ENCODE measurements at regions not wholly inside any gene's neighbourhood (a gene's known extent, or its start where the extent isn't known, plus 50 kb on each side); places are given as distances from the start of the nearest gene placed in this dataset.

DNA sequence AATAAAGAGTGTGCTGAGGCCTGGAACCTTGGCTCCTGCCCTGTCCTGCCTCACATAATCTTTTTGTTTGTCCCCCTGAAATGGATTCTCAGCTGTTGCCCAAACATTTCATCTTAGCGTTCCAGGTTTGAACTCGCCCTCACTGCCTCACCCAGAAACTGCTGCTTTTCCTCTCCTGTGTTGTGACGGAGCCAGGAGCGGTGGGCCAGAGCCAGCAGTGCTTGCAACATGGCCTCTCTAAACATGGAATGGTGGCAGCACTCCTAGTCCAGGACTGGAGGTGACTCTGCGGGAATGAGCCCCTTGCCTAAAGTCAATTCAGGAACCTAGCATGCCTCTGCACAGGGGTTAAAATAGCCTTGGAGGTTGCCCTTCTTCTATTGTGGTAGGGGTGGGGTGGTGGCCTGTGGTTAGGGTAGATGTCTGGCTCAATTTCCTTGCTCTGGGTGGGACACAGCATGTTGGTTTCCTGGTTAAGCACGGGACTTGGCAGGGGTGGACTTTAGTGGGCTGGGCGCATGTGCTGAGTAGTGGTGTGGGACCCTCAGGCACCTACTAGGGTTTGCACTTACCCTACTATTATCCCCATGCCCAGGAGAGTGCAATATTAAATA, 101.6 kb downstream of the SLC25A46 start:
- ATAC-seq (ENCODE audit: low read depth), result no peak; the same call in 2 of the 3 replicates
- TF ChIP-seq, protein P1, sequence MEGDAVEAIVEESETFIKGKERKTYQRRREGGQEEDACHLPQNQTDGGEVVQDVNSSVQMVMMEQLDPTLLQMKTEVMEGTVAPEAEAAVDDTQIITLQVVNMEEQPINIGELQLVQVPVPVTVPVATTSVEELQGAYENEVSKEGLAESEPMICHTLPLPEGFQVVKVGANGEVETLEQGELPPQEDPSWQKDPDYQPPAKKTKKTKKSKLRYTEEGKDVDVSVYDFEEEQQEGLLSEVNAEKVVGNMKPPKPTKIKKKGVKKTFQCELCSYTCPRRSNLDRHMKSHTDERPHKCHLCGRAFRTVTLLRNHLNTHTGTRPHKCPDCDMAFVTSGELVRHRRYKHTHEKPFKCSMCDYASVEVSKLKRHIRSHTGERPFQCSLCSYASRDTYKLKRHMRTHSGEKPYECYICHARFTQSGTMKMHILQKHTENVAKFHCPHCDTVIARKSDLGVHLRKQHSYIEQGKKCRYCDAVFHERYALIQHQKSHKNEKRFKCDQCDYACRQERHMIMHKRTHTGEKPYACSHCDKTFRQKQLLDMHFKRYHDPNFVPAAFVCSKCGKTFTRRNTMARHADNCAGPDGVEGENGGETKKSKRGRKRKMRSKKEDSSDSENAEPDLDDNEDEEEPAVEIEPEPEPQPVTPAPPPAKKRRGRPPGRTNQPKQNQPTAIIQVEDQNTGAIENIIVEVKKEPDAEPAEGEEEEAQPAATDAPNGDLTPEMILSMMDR (IDR thresholded peaks at IDR 0.05; ENCODE audit: poor library complexity, severe bottlenecking), result no peak

DNA sequence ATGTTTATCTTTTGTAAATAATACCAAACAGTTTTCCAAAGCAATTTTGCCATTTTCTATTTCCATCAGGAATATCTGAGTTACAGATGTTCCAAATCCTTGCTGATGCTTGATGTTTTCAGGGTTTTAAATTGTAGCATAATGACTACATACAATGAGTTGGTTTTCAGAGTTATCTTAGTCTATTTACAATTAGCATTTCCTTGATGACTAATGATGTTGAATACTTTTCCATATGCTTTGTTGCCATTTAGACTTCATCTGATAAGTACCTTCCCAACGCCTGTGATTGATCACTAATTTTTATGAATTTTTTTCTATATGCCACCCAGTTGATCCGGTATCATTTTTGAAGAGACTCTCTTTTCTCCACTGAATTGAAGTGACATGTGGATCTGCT, 102.3 kb downstream of the SLC25A46 start:
- peaks cover 10% of the 10 kb centered on the region for H3K4me1 ChIP-seq (ENCODE audit: insufficient read depth, poor library complexity, severe bottlenecking)
- no peaks in the 10 kb centered on the region for H3K9me3 ChIP-seq (ENCODE audit: severe bottlenecking)
- DNase-seq (ENCODE audit: low spot score), result no peak
- H3K36me3 ChIP-seq (ENCODE audit: low read depth), result no peaks in the 10 kb centered on the region
- no peaks in the 10 kb centered on the region for H3K27me3 ChIP-seq (ENCODE audit: insufficient read depth, poor library complexity, severe bottlenecking)
- TF ChIP-seq, protein P1 (IDR thresholded peaks at IDR 0.05; ENCODE audit: poor library complexity, severe bottlenecking), result no peak
- ATAC-seq (ENCODE audit: low read depth), result peak; percentile 51
- H3K4me3 ChIP-seq (ENCODE audit: severe bottlenecking), result no peak overlapping the region
- H3K27ac ChIP-seq (ENCODE audit: poor library complexity, severe bottlenecking), result no peak overlapping the region

More for the DNA sequence above, 101.6 kb downstream of the SLC25A46 start:
- DNase-seq (ENCODE audit: low spot score), result peak; percentile 42
- Histone ChIP-seq H3K27me3 (ENCODE audit: insufficient read depth, poor library complexity, severe bottlenecking) (no peaks in the 10 kb centered on the region), H3K36me3 (ENCODE audit: low read depth) (no peaks in the 10 kb centered on the region), H3K4me1 (ENCODE audit: insufficient read depth, poor library complexity, severe bottlenecking) (peaks cover 10% of the 10 kb centered on the region), H3K4me3 (ENCODE audit: severe bottlenecking) (no peak overlapping the region), H3K27ac (ENCODE audit: poor library complexity, severe bottlenecking) (no peak overlapping the region), H3K9me3 (ENCODE audit: severe bottlenecking) (no peaks in the 10 kb centered on the region)

DNA sequence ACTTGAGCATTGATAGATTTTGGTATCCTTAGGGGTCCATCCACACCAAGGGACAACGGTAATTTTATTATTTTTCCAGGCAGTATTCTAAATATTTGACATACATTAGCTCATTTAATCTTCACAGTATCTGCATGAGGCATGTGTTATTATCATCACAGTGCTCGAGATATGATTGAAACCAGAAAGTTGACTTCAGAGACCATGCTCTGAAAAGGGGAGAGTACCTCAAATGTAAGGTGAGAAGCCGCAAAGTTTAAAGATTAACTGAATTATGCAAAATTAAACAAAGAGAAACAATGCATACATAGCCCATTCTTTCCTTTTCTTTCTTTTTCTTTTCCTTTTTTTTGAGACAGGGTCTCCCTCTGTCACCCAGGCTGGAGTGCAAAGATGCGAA, 104.1 kb downstream of the SLC25A46 start:
- ATAC-seq (ENCODE audit: low read depth) (no peak), DNase-seq (ENCODE audit: low spot score) (no peak)
- H3K27me3 ChIP-seq (ENCODE audit: insufficient read depth, poor library complexity, severe bottlenecking), result no peaks in the 10 kb centered on the region
- TF ChIP-seq, protein P1 (IDR thresholded peaks at IDR 0.05; ENCODE audit: poor library complexity, severe bottlenecking), result no peak
- H3K27ac ChIP-seq (ENCODE audit: poor library complexity, severe bottlenecking), result no peak overlapping the region
- H3K4me3 ChIP-seq (ENCODE audit: severe bottlenecking), result no peak overlapping the region
- H3K36me3 ChIP-seq (ENCODE audit: low read depth), result no peaks in the 10 kb centered on the region
- no peaks in the 10 kb centered on the region for H3K9me3 ChIP-seq (ENCODE audit: severe bottlenecking)
- H3K4me1 ChIP-seq (ENCODE audit: insufficient read depth, poor library complexity, severe bottlenecking), result peaks cover 10% of the 10 kb centered on the region

DNA sequence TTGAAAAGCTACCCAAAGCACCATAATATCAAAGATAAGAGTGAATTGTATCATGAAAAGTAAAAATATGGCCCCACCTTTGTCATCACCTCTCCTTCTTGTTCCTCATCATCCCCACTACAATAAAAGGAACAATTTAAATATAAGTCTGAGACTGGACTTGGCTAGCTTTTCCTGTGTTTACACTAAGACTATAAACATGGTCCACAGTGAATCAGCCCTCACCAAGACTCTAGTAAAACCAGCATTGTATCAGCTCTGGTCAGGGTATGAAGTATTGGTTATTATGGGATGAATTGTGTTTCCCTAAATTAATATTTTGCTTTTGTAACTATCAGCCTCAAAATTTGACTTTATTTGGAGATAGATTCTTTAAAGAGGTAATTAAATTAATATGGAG, 105.4 kb downstream of the SLC25A46 start:
- no peak overlapping the region for H3K4me3 ChIP-seq (ENCODE audit: severe bottlenecking)
- DNase-seq (ENCODE audit: low spot score) (no peak), ATAC-seq (ENCODE audit: low read depth) (no peak)
- H3K27ac ChIP-seq (ENCODE audit: poor library complexity, severe bottlenecking), result no peak overlapping the region
- peaks cover 10% of the 10 kb centered on the region for H3K4me1 ChIP-seq (ENCODE audit: insufficient read depth, poor library complexity, severe bottlenecking)
- TF ChIP-seq, protein P1 (IDR thresholded peaks at IDR 0.05; ENCODE audit: poor library complexity, severe bottlenecking), result no peak
- no peaks in the 10 kb centered on the region for H3K36me3 ChIP-seq (ENCODE audit: low read depth)
- H3K9me3 ChIP-seq (ENCODE audit: severe bottlenecking), result no peaks in the 10 kb centered on the region
- no peaks in the 10 kb centered on the region for H3K27me3 ChIP-seq (ENCODE audit: insufficient read depth, poor library complexity, severe bottlenecking)

DNA sequence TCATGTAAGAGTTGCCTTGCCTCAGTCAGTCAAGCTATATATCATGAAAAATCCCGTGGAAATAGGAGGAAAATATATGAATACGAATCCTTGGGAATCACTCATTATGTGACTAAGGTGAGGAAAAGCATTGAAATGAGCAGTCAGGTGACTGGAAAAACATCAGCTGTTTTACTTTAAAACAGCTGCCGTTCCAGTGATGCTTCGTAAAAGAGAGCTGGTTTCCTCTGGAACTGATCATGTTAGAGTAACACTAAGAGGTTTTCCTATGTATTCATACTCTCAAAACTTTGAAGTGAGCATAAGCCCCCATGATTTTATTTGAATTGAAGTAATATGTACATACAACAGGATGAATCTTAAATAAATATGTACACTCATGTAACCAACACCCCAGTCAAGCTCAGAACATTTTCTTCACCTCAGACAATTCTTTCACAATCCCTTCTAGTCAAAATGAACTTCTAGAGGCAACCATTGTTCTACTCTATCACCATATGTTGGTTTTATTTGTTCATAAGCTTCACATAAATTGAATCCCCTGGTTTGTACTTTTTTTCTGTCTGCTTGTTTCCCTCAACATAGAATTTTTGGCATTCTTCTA, 107.7 kb downstream of the SLC25A46 start:
- TF ChIP-seq, protein P1 (IDR thresholded peaks at IDR 0.05; ENCODE audit: poor library complexity, severe bottlenecking), result no peak
- Histone ChIP-seq H3K27me3 (ENCODE audit: insufficient read depth, poor library complexity, severe bottlenecking) (no peaks in the 10 kb centered on the region), H3K27ac (ENCODE audit: poor library complexity, severe bottlenecking) (no peak overlapping the region), H3K9me3 (ENCODE audit: severe bottlenecking) (no peaks in the 10 kb centered on the region), H3K36me3 (ENCODE audit: low read depth) (no peaks in the 10 kb centered on the region), H3K4me3 (ENCODE audit: severe bottlenecking) (no peak overlapping the region), H3K4me1 (ENCODE audit: insufficient read depth, poor library complexity, severe bottlenecking) (no peaks in the 10 kb centered on the region)
- DNase-seq (ENCODE audit: low spot score) (no peak), ATAC-seq (ENCODE audit: low read depth) (peak; percentile 21; the same call in 2 of the 3 replicates)
